Caco-2 (cell line): ENCODE measurements at regions not wholly inside any gene's neighbourhood (a gene's known extent, or its start where the extent isn't known, plus 50 kb on each side); places are given as distances from the start of the nearest gene placed in this dataset.
"Not testable (repeated sequence)": the region's sequence is repeated elsewhere in the genome, so short reads cannot be mapped to it uniquely, and the experiment has no call there.

ENCODE experiments used
- BruUV-seq: library from RNA; stranded (reverse); fragments of 400-500 nt; replicated peaks from 2 replicates; lab custom pipeline; 2021; lab: Mats Ljungman, UMichigan
- CTCF ChIA-PET: fragments of 300-600 bp; sonication (Branson Sonifier 250); formaldehyde crosslinking; loops from one replicate; lab custom pipeline; 2022; ENCODE audit warnings: antibody characterized with exemption; lab: Charles Lee
- POLR2A ChIA-PET: fragments of 300-600 bp; sonication (Branson Sonifier 250); formaldehyde crosslinking; loops from one replicate; lab custom pipeline; 2022; ENCODE audit warnings: antibody characterized with exemption; lab: Charles Lee
- DNase-seq, 2 experiments: peaks; one replicate each; pipeline versions ENCODE4 v3.0.0 to v3.0.0-alpha.2; 2020 to 2022
- H3K27me3 ChIP-seq: replicated peaks from 2 replicates; pipeline ENCODE4 v1.6.0; 2011; ENCODE audit warnings: low read length; ENCODE audit not compliant: control insufficient read depth, insufficient read depth
- H3K36me3 ChIP-seq: 2 replicates; pipeline ENCODE4 v1.5.1; 2011; ENCODE audit warnings: low read length; ENCODE audit not compliant: control insufficient read depth, insufficient read depth
- H3K4me1 ChIP-seq: fragments of 250-450 bp; sonication (Bioruptor Pico); 2 replicates; pipeline ENCODE4 v1.5.1; 2020; ENCODE audit warnings: mild to moderate bottlenecking
- H3K4me3 ChIP-seq: 2 replicates; pipeline ENCODE4 v1.5.1; 2011; ENCODE audit warnings: low read depth, mild to moderate bottlenecking, control low read depth, low read length
- H3K9me3 ChIP-seq: fragments of 250-450 bp; sonication (Bioruptor Pico); 2 replicates; pipeline ENCODE4 v1.5.1; 2020; ENCODE audit warnings: mild to moderate bottlenecking, moderate library complexity
- H3K27ac Mint-ChIP-seq: one replicate; pipeline ENCODE4 v1.8.0; 2022; ENCODE audit warnings: mixed read lengths; ENCODE audit not compliant: unreplicated experiment
- H3K27me3 Mint-ChIP-seq: one replicate; pipeline ENCODE4 v1.8.0; 2022; ENCODE audit warnings: mixed read lengths; ENCODE audit not compliant: insufficient read depth, unreplicated experiment
- H3K36me3 Mint-ChIP-seq: one replicate; pipeline ENCODE4 v1.8.0; 2022; ENCODE audit warnings: mild to moderate bottlenecking, mixed read lengths; ENCODE audit not compliant: insufficient read depth, unreplicated experiment
- H3K4me1 Mint-ChIP-seq: one replicate; pipeline ENCODE4 v1.8.0; 2022; ENCODE audit warnings: low read depth, mixed read lengths; ENCODE audit not compliant: unreplicated experiment
- H3K4me3 Mint-ChIP-seq: one replicate; pipeline ENCODE4 v1.8.0; 2022; ENCODE audit warnings: mild to moderate bottlenecking, moderate library complexity, mixed read lengths; ENCODE audit not compliant: unreplicated experiment
- H3K9me3 Mint-ChIP-seq: one replicate; pipeline ENCODE4 v1.8.0; 2022; ENCODE audit warnings: mixed read lengths; ENCODE audit not compliant: unreplicated experiment
- intact Hi-C: fragments of 100-400 bp; cut with micrococcal nuclease; formaldehyde crosslinking; loops from one replicate; pipeline ENCODE4 v1.10.0; 2022; ENCODE audit not compliant: unreplicated experiment
- TF ChIP-seq, protein P1 (sequence below), 2 experiments: fragments of 200-600 bp in 1 of 2; IDR thresholded peaks; 1 replicate in 1 of 2; 2 replicates in 1 of 2; pipeline versions ENCODE4 v1.5.1 to v1.8.0; 2011 to 2022; ENCODE audit warnings: antibody characterized with exemption in 1 of 2, control low read depth in 1 of 2, inconsistent platforms in 1 of 2, low read depth in 1 of 2, low read length in 1 of 2, mild to moderate bottlenecking in 1 of 2, moderate library complexity in 1 of 2; ENCODE audit not compliant: insufficient read depth in 1 of 2, severe bottlenecking in 1 of 2, unreplicated experiment in 1 of 2

GRCh38 chr6:120938164-120938875 lies 396.0 kb downstream of the TBC1D32 start:
- H3K4me1 Mint-ChIP-seq, result peaks cover 4% of the 10 kb centered on the region
- no peak for DNase-seq
- Histone ChIP-seq H3K36me3 (no peaks in the 10 kb centered on the region), H3K9me3 (no peaks in the 10 kb centered on the region), H3K27me3 (no peaks in the 10 kb centered on the region), H3K4me3 (no peak overlapping the region), H3K4me1 (no peaks in the 10 kb centered on the region)
- no TSS peak for BruUV-seq
- TF ChIP-seq, protein P1, sequence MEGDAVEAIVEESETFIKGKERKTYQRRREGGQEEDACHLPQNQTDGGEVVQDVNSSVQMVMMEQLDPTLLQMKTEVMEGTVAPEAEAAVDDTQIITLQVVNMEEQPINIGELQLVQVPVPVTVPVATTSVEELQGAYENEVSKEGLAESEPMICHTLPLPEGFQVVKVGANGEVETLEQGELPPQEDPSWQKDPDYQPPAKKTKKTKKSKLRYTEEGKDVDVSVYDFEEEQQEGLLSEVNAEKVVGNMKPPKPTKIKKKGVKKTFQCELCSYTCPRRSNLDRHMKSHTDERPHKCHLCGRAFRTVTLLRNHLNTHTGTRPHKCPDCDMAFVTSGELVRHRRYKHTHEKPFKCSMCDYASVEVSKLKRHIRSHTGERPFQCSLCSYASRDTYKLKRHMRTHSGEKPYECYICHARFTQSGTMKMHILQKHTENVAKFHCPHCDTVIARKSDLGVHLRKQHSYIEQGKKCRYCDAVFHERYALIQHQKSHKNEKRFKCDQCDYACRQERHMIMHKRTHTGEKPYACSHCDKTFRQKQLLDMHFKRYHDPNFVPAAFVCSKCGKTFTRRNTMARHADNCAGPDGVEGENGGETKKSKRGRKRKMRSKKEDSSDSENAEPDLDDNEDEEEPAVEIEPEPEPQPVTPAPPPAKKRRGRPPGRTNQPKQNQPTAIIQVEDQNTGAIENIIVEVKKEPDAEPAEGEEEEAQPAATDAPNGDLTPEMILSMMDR (IDR thresholded peaks at IDR 0.05; ENCODE audit: insufficient read depth in 1 of 2, low read depth in 1 of 2, low read length in 1 of 2, severe bottlenecking in 1 of 2, unreplicated experiment in 1 of 2), result no peak
- H3K36me3 Mint-ChIP-seq, result no peaks in the 10 kb centered on the region
- intact Hi-C loops, result no loop called here
- CTCF ChIA-PET, result no interaction called here
- H3K27ac Mint-ChIP-seq, result no peak overlapping the region
- no peaks in the 10 kb centered on the region for H3K9me3 Mint-ChIP-seq
- no peaks in the 10 kb centered on the region for H3K27me3 Mint-ChIP-seq
- no peak overlapping the region for H3K4me3 Mint-ChIP-seq
- POLR2A ChIA-PET, result no interaction called here

- Mint-ChIP-seq H3K36me3 (no peaks in the 10 kb centered on the region), H3K4me3 (no peak overlapping the region), H3K27ac (no peak overlapping the region), H3K27me3 (no peaks in the 10 kb centered on the region), H3K9me3 (no peaks in the 10 kb centered on the region), H3K4me1 (peaks cover 10% of the 10 kb centered on the region)
- POLR2A ChIA-PET, result no interaction called here
- CTCF ChIA-PET, result no interaction called here
- intact Hi-C loops, result no loop called here
- Histone ChIP-seq H3K4me3 (no peak overlapping the region), H3K27me3 (no peaks in the 10 kb centered on the region), H3K9me3 (no peaks in the 10 kb centered on the region), H3K36me3 (no peaks in the 10 kb centered on the region), H3K4me1 (peaks cover 4% of the 10 kb centered on the region)
- no peak for DNase-seq
- BruUV-seq, result no TSS peak
- TF ChIP-seq, protein P1 (IDR thresholded peaks at IDR 0.05; ENCODE audit: insufficient read depth in 1 of 2, low read depth in 1 of 2, low read length in 1 of 2, severe bottlenecking in 1 of 2, unreplicated experiment in 1 of 2), result no peak
Observed at GRCh38 chr6:120935908-120936307, 398.4 kb downstream of the TBC1D32 start.

GRCh38 chr6:120935016-120935415 lies 399.3 kb downstream of the TBC1D32 start:
- H3K36me3 Mint-ChIP-seq, result no peaks in the 10 kb centered on the region
- Histone ChIP-seq H3K36me3 (no peaks in the 10 kb centered on the region), H3K4me1 (peaks cover 8% of the 10 kb centered on the region), H3K4me3 (no peak overlapping the region), H3K27me3 (no peaks in the 10 kb centered on the region), H3K9me3 (no peaks in the 10 kb centered on the region)
- H3K27me3 Mint-ChIP-seq, result no peaks in the 10 kb centered on the region
- no peak for DNase-seq
- ChIA-PET POLR2A (no interaction called here), CTCF (no interaction called here)
- H3K4me3 Mint-ChIP-seq, result no peak overlapping the region
- H3K27ac Mint-ChIP-seq, result no peak overlapping the region
- intact Hi-C loops, result no loop called here
- H3K9me3 Mint-ChIP-seq, result no peaks in the 10 kb centered on the region
- BruUV-seq, result no TSS peak
- TF ChIP-seq, protein P1 (IDR thresholded peaks at IDR 0.05; ENCODE audit: insufficient read depth in 1 of 2, low read depth in 1 of 2, low read length in 1 of 2, severe bottlenecking in 1 of 2, unreplicated experiment in 1 of 2), result no peak
- peaks cover 19% of the 10 kb centered on the region for H3K4me1 Mint-ChIP-seq

GRCh38 chr6:120931520-120932180 lies 402.6 kb downstream of the TBC1D32 start:
- H3K4me1 ChIP-seq, POLR2A ChIA-PET, H3K36me3 Mint-ChIP-seq, H3K4me3 ChIP-seq, BruUV-seq, H3K36me3 ChIP-seq, CTCF ChIA-PET, H3K27me3 Mint-ChIP-seq, H3K9me3 Mint-ChIP-seq, H3K9me3 ChIP-seq, H3K27me3 ChIP-seq, intact Hi-C loops: not testable (repeated sequence)
- peak overlapping the region; percentile 23 for H3K4me3 Mint-ChIP-seq
- H3K4me1 Mint-ChIP-seq, result peaks cover 21% of the 10 kb centered on the region
- peak overlapping the region; percentile 38 for H3K27ac Mint-ChIP-seq
- peak; percentile 40 to 44 for DNase-seq

DNA sequence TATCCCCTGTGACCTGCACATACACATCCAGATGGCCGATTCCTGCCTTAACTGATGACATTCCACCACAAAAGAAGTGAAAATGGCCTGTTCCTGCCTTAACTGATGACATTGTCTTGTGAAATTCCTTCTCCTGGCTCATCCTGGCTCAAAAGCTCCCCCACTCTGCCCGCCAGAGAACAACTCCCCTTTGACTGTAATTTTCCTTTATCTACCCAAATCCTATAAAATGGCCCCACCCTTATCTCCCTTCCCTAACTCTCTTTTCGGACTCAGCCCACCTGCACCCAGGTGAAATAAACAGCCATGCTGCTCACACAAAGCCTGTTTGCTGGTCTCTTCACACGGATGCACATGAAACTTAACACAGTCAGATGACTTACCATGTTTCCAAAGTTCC lies 403.8 kb downstream of the TBC1D32 start:
- BruUV-seq, H3K4me1 ChIP-seq, POLR2A ChIA-PET, DNase-seq, intact Hi-C loops, H3K36me3 ChIP-seq, H3K4me3 ChIP-seq, CTCF ChIA-PET, H3K27me3 Mint-ChIP-seq, H3K4me3 Mint-ChIP-seq, H3K9me3 ChIP-seq, H3K36me3 Mint-ChIP-seq, H3K27me3 ChIP-seq: not testable (repeated sequence)
- peaks cover 19% of the 10 kb centered on the region for H3K4me1 Mint-ChIP-seq
- H3K27ac Mint-ChIP-seq, result peak overlapping the region; percentile 38
- peaks cover 14% of the 10 kb centered on the region for H3K9me3 Mint-ChIP-seq
